GM19025 (cell line): ENCODE measurements at regions not wholly inside any gene's neighbourhood (a gene's known extent, or its start where the extent isn't known, plus 50 kb on each side); places are given as distances from the start of the nearest gene placed in this dataset.
"Not testable (repeated sequence)": the region's sequence is repeated elsewhere in the genome, so short reads cannot be mapped to it uniquely, and the experiment has no call there.

Source experiments
- ATAC-seq: cut with Tn5 transposase; IDR thresholded peaks from one replicate; pipeline ENCODE4 v1.9.1; 2021; ENCODE audit warnings: mild to moderate bottlenecking, low read depth, moderate library complexity; ENCODE audit not compliant: unreplicated experiment

GRCh38 chr5:147075187-147075586 is 159.6 kb upstream of the STK32A start:
- ATAC-seq, result no peak

DNA sequence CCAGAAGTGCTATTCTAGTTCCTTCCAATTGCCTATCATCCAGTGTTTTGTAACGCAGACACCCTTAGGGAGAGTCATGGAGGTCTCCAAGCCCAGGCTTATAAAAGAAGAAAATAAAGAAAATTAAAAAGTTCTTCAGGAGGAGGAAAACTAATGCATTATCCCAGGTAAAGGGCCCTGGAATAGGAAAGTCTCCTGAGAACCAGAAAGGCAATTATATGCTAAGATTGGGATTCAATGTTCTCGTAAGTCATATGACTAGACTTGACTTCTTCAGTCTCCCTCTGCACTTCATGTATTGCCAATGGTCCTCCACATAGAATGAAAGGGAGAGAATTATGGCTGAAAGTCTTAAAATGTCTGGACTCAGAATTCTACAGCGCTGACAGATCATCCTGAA is 154.4 kb upstream of the STK32A start:
- no peak for ATAC-seq

GRCh38 chr5:147081311-147081764 is 153.5 kb upstream of the STK32A start:
- no peak for ATAC-seq

DNA sequence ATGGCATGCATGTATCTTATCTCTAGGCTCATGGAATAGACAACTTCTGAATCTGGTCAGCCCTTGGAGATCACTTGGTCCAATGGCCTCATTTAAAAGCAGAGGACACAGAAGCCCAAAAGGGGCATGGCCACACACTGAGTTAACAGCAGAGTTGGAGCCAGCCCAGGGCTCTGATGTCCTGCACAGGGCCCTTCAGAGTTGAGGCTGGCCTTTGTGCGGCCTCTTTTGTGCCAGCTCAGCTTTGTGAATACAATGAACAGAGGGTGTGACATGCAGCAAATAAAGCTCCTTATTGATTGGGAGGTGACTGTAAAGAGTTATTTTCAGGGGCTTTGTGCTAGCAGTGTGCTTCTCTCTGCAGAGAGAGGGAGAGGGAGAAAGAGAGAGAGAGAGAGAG is 150.1 kb upstream of the STK32A start:
- ATAC-seq, result no peak

GRCh38 chr5:147085409-147085808 is 149.4 kb upstream of the STK32A start:
- ATAC-seq, result no peak

DNA sequence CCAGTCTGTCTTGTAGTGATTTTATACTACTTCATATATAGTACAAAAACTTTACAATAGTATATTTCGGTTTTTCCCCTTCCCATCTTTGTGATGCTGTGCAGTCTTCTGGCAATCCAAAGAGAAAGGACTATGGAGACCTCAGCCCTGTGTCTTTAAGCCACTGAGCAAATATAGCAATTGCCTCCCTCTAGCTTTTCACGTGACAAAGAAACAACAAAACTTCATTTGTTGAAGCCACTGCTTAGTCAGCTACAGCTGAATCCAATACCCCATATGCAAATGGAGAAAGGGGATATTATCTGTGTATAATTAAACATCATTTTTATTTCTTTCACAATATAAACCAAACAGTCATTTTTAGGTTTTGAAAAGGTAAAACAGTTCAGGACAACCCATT is 142.8 kb upstream of the STK32A start:
- no peak for ATAC-seq

- no peak for ATAC-seq
Measured at GRCh38 chr5:147093138-147093537, 141.7 kb upstream of the STK32A start.

DNA sequence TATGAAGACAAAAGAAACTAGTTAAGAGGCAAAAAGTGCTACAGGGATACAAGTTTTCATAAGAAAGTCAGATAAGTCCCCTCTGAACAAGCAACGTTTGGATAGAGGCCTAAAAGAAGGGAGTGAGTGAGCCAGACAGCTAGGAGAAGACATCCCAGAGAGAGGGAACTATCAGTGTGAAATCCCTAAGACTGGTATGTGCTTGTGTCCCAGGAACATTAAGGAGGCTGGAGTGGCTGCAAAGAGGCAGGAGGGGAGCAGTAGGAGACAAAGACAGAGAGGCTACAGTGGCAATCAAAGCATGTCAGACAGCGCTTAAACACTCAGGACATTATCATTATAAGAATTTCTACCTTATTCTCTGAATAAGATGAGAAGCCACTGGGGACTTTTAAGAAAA is 139.1 kb upstream of the STK32A start:
- no peak for ATAC-seq

DNA sequence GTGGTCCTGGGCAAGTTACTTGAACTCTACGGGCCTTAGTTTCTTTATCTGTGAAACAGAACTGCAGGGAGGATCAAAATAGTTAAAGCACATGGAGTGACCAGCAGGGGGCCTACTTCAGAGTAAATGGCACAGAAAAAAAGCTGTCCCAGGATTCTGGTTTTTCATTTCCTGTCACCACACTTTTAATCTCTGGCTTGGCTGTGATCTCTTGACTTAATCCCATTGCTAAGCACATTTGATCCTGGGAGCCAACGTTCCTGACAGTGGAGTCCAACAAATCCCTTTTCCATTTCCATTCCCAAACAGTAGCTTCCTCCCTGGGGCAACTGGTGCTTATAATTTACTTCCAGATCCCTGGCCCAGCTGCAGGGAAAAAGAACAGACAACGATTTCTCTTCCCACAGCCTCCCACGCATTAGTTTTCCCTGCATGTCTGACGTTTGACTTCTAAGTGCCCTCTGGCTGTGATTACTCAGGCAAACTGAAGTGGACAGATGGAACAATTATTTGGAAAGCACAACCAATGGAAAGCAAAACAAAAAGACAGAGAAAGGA is 136.5 kb upstream of the STK32A start:
- no peak for ATAC-seq

- no peak for ATAC-seq
Measured at GRCh38 chr5:147101659-147102369, 133.0 kb upstream of the STK32A start.

- no peak for ATAC-seq
Measured at GRCh38 chr5:147112899-147113298, 121.9 kb upstream of the STK32A start.

DNA sequence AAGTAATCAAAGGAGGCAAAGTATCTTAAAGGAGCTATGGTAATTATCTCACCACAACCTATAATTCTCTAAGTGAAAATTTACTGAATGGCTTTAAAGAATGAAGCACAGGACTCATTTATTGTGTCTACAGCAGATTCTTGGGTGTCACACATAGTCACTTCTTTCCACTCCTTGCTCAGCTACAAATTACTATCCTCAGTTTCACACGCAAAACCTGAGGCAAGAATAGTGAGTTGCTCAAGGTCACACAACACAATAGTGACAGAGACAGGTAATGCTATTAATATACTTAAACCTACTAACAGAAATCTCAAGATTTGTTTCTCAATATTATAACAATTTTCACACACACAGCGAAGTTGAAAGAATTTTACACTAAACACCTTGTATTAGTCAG is 120.9 kb upstream of the STK32A start:
- no peak for ATAC-seq

DNA sequence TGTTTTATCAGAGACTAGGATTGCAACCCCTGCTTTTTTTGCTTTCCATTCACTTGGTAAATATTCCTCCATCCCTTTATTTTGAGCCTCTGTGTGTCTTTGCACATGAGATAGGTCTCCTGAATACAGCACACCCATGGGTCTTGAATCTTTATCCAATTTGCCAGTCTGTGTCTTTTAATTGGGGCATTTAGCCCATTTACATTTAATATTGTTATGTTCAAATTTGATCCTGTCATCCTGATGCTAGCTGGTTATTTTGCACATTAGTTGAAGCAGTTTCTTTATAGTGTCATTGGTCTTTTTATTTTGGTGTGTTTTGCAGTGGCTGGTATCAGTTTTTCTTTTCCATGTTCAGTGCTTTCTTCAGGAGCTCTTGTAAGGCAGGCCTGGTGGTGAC is 95.1 kb upstream of the STK32A start:
- ATAC-seq, result not testable (repeated sequence)

DNA sequence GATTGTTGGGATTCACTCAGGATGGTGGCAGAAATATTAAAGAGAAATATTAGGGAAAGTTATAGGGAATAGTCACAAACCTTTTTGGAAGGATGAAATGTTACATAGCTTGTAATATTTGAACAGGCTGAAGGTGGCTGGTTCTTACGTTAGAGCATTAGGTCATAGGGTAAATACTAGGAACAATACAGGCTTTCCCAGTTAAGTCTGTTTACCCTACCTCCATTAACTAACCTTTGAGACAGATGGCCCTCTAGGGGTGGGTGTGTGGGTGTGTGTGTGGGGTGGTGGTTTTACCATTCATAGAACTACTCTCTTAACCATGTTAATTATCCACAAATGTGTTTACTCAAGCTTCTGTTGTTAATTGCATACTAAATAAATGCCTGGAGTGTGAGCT is 94.3 kb upstream of the STK32A start:
- ATAC-seq, result no peak

- ATAC-seq, result not testable (repeated sequence)
Measured at GRCh38 chr5:147141580-147141979, 93.2 kb upstream of the STK32A start.

DNA sequence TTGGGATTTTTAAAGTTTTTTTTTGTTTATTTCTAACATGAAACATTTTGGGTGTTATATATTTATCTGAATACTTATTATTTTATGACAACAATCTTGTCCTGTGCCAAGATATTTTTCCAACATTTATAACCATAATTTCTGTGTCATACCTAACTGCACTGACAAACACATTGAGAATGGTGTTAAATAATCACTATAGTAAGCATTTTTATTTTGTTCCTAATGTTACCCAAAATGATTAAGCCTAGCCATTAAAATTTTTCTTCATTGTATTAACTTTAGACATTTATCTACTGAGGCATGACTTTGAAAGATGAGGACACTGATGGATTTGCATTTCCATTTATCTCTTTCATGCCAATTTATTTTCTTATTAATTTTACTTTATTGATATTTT is 91.6 kb upstream of the STK32A start:
- ATAC-seq, result no peak

DNA sequence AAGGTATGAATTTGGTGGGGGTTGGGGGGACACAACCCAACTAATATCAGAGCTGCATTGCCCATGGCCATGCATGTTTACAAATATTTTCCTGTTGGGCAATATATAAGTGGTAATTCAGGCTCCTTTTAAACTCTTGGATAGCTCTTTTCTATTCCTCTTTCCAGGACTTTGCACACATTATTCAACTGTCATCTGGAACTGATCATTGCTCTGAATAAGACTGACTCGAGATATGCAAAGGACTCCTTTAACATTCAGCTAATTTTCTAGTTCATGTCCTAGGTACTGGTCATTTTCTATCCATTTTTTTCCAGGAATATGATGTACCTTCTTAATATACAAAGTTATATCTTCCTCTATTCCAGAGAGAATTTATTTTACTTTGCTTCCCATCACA is 89.5 kb upstream of the STK32A start:
- ATAC-seq, result no peak

DNA sequence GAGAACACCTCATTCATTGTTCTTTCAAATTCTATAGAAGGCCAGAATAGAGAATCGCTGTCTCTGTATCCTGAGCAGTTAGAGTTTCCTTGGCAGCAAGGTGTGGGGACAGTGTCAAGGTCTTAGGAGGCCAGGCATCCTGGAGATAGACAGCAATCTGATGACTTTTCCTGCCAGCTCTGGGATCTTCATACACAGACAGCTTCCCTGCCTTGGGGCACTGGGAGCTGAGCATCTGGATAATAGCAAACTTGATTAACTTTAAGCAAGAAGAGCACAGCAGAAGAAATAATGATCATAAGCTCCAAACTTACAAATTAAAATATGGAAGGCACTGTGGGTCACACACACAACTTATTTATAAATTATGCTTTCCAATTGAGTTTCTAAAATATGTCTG is 86.1 kb upstream of the STK32A start:
- no peak for ATAC-seq

DNA sequence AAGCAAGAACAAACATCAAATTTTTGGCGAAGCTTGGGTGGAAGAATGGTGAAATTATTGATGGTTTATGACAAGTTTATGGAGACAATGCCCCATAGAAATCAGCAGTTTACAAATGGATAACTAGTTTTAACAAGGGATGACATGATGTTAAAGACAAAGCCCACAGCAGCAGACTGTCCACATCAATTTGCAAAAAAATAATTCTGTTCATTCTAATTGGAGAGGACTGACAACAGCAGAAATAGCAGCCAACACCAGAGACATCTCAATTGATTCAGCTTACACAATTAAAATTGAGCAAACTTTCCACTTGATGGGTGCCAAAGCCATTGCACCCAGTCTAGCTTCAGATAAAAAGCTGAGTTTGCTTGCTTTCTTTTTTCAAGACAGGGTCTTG is 82.7 kb upstream of the STK32A start:
- ATAC-seq, result no peak

DNA sequence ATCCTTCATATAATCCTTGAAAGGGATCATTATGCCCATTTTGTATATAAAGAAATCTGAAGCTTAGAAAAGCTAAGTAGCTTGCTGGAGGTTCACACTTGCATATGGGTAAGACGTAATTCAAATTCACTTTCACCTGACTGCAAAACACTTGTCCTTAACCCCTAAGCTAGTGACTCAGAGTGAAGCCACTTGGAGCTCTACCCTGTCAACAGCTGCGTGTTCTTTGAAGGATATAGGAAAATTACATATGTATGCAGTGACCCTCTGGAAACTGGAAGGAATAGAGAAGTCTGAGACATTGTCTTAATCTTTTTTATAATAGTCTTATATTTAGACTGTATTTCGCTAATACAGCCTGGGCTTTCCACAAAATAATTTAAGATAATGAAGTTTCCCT is 80.0 kb upstream of the STK32A start:
- ATAC-seq, result no peak

DNA sequence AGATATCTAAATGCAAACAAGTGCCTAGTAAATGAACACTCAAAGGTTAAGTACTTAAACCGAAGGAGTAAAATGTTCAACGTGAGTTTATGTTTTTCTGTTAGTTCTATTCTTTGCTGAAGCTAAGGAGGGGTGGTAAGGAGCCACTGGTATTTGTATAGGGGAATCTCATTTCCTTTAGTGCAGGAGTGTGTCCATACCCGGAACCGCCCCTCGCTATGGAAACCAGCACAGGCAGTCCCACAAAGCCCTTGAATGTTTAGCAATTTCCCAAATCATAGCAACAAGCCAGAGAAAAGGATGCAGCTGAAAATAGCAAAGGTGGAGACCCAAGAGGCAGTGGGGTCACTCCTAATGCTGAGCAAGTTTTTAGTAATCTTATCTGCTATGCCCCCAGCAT is 78.8 kb upstream of the STK32A start:
- no peak for ATAC-seq

DNA sequence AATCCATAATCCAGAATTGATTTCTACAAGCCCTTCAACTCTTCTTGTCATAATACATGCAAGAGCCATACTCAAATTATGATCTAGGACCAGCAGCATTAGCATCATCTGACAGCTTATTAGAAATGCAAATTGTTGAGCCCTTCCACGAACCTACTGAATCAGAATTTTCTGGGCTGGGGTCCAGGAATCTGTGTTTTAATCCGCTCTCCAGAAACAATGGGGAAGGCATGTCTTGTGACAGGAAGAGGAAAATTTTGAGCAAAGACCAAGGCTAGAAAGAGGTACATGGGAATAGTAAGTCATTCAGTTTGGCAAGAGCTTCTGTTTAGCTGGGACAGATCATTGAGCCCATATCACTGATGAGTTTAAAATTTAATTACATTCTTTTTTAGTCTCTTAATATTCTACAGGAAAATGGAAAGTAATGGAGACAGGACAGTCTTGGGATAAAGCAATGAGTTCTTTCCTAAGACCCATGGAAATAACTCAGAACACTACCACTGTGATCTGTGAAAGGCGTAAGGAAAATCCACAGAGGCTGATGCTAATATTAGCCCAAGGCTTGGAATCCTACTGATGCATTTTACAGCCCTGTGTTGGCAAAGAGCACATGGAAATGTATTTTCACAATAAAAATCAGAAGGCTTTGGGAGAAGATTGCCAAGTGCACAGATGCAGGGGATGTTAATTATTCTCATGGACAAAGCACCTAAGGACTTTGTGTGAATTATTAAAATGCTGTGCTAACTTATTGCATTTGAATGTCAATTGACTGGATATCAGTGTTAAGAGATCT is 73.7 kb upstream of the STK32A start:
- ATAC-seq, result no peak
